HEK293 (cell line): ENCODE measurements at regions not wholly inside any gene's neighbourhood (a gene's known extent, or its start where the extent isn't known, plus 50 kb on each side); places are given as distances from the start of the nearest gene placed in this dataset.

Source experiments
- CTCF ChIA-PET: fragments of 350-600 bp; formaldehyde crosslinking; extraction: SDS; loops from one replicate; lab custom pipeline; 2021; ENCODE audit warnings: antibody characterized with exemption; lab: Yijun Ruan, JAX
- POLR2A ChIA-PET: fragments of 300-600 bp; formaldehyde crosslinking; extraction: SDS; loops from one replicate; lab custom pipeline; 2020; ENCODE audit warnings: antibody characterized with exemption, inconsistent platforms; lab: Yijun Ruan, JAX
- H3K27ac ChIP-seq: fragments of 200-500 bp; sonication (Bioruptor generic); 2 replicates; pipeline ENCODE4 v1.5.1; 2014; ENCODE audit warnings: low read depth, low read length, control low read depth, inconsistent platforms; ENCODE audit errors: extremely low read depth
- H3K36me3 ChIP-seq, 2 experiments: fragments of 200-500 bp in 1 of 2; sonication (Bioruptor generic) in 1 of 2; 1 replicate in 1 of 2; 2 replicates in 1 of 2; pipeline ENCODE4 v1.5.1; 2014 to 2017; ENCODE audit warnings: inconsistent platforms in 2 of 2, low read length in 2 of 2; ENCODE audit not compliant: control insufficient read depth in 2 of 2, insufficient read depth in 1 of 2
- H3K4me1 ChIP-seq: fragments of 200-500 bp; sonication (Bioruptor generic); 2 replicates; pipeline ENCODE4 v1.5.1; 2014; ENCODE audit warnings: mild to moderate bottlenecking, low read length, inconsistent platforms; ENCODE audit not compliant: control insufficient read depth, insufficient read depth
- H3K4me3 ChIP-seq: 2 replicates; pipeline ENCODE4 v1.5.1; 2011; ENCODE audit warnings: low read depth, mild to moderate bottlenecking, control low read depth, low read length, moderate library complexity
- H3K9me3 ChIP-seq: fragments of 200-500 bp; sonication (Bioruptor generic); 2 replicates; pipeline ENCODE4 v1.5.1; 2014; ENCODE audit warnings: low read depth, low read length, inconsistent platforms; ENCODE audit not compliant: control insufficient read depth, insufficient read depth
- HOXA7 ChIP-seq: sonication (generic); formaldehyde crosslinking; IDR thresholded peaks from 2 replicates; pipeline ENCODE4 v1.8.1; 2022; ENCODE audit warnings: missing genetic modification reagents, borderline replicate concordance
- IKZF3 ChIP-seq: fragments of 450-650 bp; IDR thresholded peaks from 2 replicates; pipeline ENCODE4 v1.5.0; 2018; ENCODE audit warnings: missing biosample characterization, mild to moderate bottlenecking, missing genetic modification characterization, moderate library complexity
- MEIS1 ChIP-seq: sonication (generic); formaldehyde crosslinking; IDR thresholded peaks from 2 replicates; pipeline ENCODE4 v1.8.1; 2022; ENCODE audit warnings: missing genetic modification reagents, mild to moderate bottlenecking, borderline replicate concordance
- OVOL3 ChIP-seq: fragments of 450-650 bp; formaldehyde crosslinking; IDR thresholded peaks from 2 replicates; pipeline ENCODE4 v1.5.1; 2016; ENCODE audit warnings: missing biosample characterization, missing genetic modification characterization
- PRDM4 ChIP-seq: fragments of 450-650 bp; formaldehyde crosslinking; IDR thresholded peaks from 2 replicates; pipeline ENCODE4 v1.5.1; 2017; ENCODE audit warnings: missing biosample characterization, missing genetic modification characterization
- SALL2 ChIP-seq: fragments of 450-650 bp; formaldehyde crosslinking; IDR thresholded peaks from 2 replicates; pipeline ENCODE4 v1.5.0; 2017; ENCODE audit warnings: missing biosample characterization, mild to moderate bottlenecking, missing genetic modification characterization, borderline replicate concordance
- TRIM28 ChIP-seq: IDR thresholded peaks from 2 replicates; pipeline ENCODE4 v1.6.1; 2011; ENCODE audit warnings: low read length, control low read depth, borderline replicate concordance
- ZBTB20 ChIP-seq: fragments of 450-650 bp; formaldehyde crosslinking; IDR thresholded peaks from 2 replicates; pipeline ENCODE4 v1.5.1; 2016; ENCODE audit warnings: missing biosample characterization, missing genetic modification characterization
- ZNF174 ChIP-seq: fragments of 450-650 bp; formaldehyde crosslinking; IDR thresholded peaks from 2 replicates; pipeline ENCODE4 v1.5.0; 2017; ENCODE audit warnings: missing biosample characterization, mild to moderate bottlenecking, missing genetic modification characterization
- ZNF324 ChIP-seq: fragments of 450-650 bp; formaldehyde crosslinking; IDR thresholded peaks from 2 replicates; pipeline ENCODE4 v1.5.1; 2016; ENCODE audit warnings: missing biosample characterization, missing genetic modification characterization
- ZNF362 ChIP-seq: fragments of 450-650 bp; formaldehyde crosslinking; IDR thresholded peaks from 2 replicates; pipeline ENCODE4 v1.5.1; 2016; ENCODE audit warnings: missing biosample characterization, missing genetic modification characterization
- ZNF416 ChIP-seq: fragments of 450-650 bp; formaldehyde crosslinking; IDR thresholded peaks from 2 replicates; pipeline ENCODE4 v1.5.1; 2016; ENCODE audit warnings: missing biosample characterization, missing genetic modification characterization
- ZNF473 ChIP-seq: fragments of 450-650 bp; formaldehyde crosslinking; IDR thresholded peaks from 2 replicates; pipeline ENCODE4 v1.5.1; 2017; ENCODE audit warnings: missing biosample characterization, missing genetic modification characterization
- ZNF521 ChIP-seq: fragments of 450-650 bp; formaldehyde crosslinking; IDR thresholded peaks from 2 replicates; pipeline ENCODE4 v1.5.1; 2017; ENCODE audit warnings: missing biosample characterization, mild to moderate bottlenecking, missing genetic modification characterization
- ZNF529 ChIP-seq: fragments of 450-650 bp; formaldehyde crosslinking; IDR thresholded peaks from 2 replicates; pipeline ENCODE4 v1.5.1; 2017; ENCODE audit warnings: missing genetic modification characterization, missing biosample characterization; ENCODE audit not compliant: insufficient replicate concordance
- ZNF664 ChIP-seq: fragments of 450-650 bp; formaldehyde crosslinking; IDR thresholded peaks from 2 replicates; pipeline ENCODE4 v1.5.1; 2016; ENCODE audit warnings: missing biosample characterization, missing genetic modification characterization
- ZNF701 ChIP-seq: fragments of 450-650 bp; formaldehyde crosslinking; IDR thresholded peaks from 2 replicates; pipeline ENCODE4 v1.5.1; 2016; ENCODE audit warnings: missing biosample characterization, missing genetic modification characterization
- ZNF707 ChIP-seq: fragments of 450-650 bp; formaldehyde crosslinking; IDR thresholded peaks from 2 replicates; pipeline ENCODE4 v1.5.1; 2016; ENCODE audit warnings: missing biosample characterization, missing genetic modification characterization
- ZSCAN4 ChIP-seq: fragments of 450-650 bp; formaldehyde crosslinking; IDR thresholded peaks from 2 replicates; pipeline ENCODE4 v1.5.1; 2017; ENCODE audit warnings: missing biosample characterization, missing genetic modification characterization
- TF ChIP-seq, protein P1 (sequence below): fragments of 450-650 bp; formaldehyde crosslinking; IDR thresholded peaks from 2 replicates; pipeline ENCODE4; 2016; ENCODE audit warnings: missing biosample characterization, missing genetic modification characterization
- TF ChIP-seq, protein P2 (sequence below): fragments of 450-650 bp; formaldehyde crosslinking; IDR thresholded peaks from 2 replicates; pipeline ENCODE4 v1.5.1; 2016; ENCODE audit warnings: missing biosample characterization, missing genetic modification characterization, borderline replicate concordance
- TF ChIP-seq, protein P3 (sequence below): fragments of 450-650 bp; formaldehyde crosslinking; IDR thresholded peaks from 2 replicates; pipeline ENCODE4 v1.5.1; 2016; ENCODE audit warnings: missing biosample characterization, missing genetic modification characterization

- H3K27ac ChIP-seq: no peak overlapping the region
- H3K36me3 ChIP-seq: no peaks in the 10 kb centered on the region
- POLR2A ChIA-PET: no interaction called here
- no peak overlapping the region for H3K4me3 ChIP-seq
- H3K9me3 ChIP-seq: no peaks in the 10 kb centered on the region
- no peaks in the 10 kb centered on the region for H3K4me1 ChIP-seq
- CTCF ChIA-PET: no interaction called here
- TF ChIP-seq ZNF521 (tag by site-specific recombination) (no peak), PRDM4 (tag by site-specific recombination) (no peak), HOXA7 (no peak)
- TF ChIP-seq, protein P1, sequence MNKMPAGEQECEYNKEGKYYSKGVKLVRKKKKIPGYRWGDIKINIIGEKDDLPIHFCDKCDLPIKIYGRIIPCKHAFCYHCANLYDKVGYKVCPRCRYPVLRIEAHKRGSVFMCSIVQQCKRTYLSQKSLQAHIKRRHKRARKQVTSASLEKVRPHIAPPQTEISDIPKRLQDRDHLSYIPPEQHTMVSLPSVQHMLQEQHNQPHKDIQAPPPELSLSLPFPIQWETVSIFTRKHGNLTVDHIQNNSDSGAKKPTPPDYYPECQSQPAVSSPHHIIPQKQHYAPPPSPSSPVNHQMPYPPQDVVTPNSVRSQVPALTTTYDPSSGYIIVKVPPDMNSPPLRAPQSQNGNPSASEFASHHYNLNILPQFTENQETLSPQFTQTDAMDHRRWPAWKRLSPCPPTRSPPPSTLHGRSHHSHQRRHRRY: no peak
Measured at GRCh38 chr5:44661851-44662250, 146.9 kb upstream of the MRPS30 start.

DNA sequence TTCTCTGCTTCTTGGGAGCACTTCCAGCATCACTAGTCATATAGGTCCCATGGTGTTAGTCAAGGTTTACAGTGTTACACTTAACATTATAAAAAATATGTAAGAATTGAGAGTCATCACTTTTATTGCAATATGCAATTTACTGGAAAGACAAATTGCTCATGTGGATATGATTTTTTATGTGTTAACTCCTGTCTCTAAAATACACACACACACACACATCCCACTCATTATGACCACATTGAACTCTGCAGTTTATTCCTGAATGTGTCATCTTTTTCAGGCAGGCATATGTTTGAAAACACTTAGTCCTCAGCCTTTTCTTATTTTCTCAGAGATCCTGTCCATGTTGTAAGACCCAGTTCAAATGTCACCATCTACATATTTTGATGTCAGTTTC, 148.5 kb upstream of the MRPS30 start:
- H3K4me1 ChIP-seq: no peaks in the 10 kb centered on the region
- H3K4me3 ChIP-seq: no peak overlapping the region
- H3K27ac ChIP-seq: no peak overlapping the region
- no peaks in the 10 kb centered on the region for H3K36me3 ChIP-seq
- CTCF ChIA-PET: no interaction called here
- POLR2A ChIA-PET: no interaction called here
- TF ChIP-seq, protein P2, sequence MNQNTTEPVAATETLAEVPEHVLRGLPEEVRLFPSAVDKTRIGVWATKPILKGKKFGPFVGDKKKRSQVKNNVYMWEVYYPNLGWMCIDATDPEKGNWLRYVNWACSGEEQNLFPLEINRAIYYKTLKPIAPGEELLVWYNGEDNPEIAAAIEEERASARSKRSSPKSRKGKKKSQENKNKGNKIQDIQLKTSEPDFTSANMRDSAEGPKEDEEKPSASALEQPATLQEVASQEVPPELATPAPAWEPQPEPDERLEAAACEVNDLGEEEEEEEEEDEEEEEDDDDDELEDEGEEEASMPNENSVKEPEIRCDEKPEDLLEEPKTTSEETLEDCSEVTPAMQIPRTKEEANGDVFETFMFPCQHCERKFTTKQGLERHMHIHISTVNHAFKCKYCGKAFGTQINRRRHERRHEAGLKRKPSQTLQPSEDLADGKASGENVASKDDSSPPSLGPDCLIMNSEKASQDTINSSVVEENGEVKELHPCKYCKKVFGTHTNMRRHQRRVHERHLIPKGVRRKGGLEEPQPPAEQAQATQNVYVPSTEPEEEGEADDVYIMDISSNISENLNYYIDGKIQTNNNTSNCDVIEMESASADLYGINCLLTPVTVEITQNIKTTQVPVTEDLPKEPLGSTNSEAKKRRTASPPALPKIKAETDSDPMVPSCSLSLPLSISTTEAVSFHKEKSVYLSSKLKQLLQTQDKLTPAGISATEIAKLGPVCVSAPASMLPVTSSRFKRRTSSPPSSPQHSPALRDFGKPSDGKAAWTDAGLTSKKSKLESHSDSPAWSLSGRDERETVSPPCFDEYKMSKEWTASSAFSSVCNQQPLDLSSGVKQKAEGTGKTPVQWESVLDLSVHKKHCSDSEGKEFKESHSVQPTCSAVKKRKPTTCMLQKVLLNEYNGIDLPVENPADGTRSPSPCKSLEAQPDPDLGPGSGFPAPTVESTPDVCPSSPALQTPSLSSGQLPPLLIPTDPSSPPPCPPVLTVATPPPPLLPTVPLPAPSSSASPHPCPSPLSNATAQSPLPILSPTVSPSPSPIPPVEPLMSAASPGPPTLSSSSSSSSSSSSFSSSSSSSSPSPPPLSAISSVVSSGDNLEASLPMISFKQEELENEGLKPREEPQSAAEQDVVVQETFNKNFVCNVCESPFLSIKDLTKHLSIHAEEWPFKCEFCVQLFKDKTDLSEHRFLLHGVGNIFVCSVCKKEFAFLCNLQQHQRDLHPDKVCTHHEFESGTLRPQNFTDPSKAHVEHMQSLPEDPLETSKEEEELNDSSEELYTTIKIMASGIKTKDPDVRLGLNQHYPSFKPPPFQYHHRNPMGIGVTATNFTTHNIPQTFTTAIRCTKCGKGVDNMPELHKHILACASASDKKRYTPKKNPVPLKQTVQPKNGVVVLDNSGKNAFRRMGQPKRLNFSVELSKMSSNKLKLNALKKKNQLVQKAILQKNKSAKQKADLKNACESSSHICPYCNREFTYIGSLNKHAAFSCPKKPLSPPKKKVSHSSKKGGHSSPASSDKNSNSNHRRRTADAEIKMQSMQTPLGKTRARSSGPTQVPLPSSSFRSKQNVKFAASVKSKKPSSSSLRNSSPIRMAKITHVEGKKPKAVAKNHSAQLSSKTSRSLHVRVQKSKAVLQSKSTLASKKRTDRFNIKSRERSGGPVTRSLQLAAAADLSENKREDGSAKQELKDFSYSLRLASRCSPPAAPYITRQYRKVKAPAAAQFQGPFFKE (tag by site-specific recombination): no peak
- TF ChIP-seq ZNF701 (tag by site-specific recombination) (no peak), ZSCAN4 (tag by site-specific recombination) (no peak), ZNF473 (tag by site-specific recombination) (no peak), TRIM28 (no peak), ZNF529 (tag by site-specific recombination) (no peak), ZNF324 (tag by site-specific recombination) (no peak), ZNF174 (tag by site-specific recombination) (no peak), IKZF3 (tag by site-specific recombination) (no peak), OVOL3 (tag by site-specific recombination) (no peak), ZNF362 (no peak), MEIS1 (CRISPR knock-in tag) (no peak), ZNF416 (tag by site-specific recombination) (no peak), SALL2 (no peak), ZNF664 (tag by site-specific recombination) (no peak), ZBTB20 (tag by site-specific recombination) (no peak), ZNF707 (no peak)
- TF ChIP-seq, protein P3, sequence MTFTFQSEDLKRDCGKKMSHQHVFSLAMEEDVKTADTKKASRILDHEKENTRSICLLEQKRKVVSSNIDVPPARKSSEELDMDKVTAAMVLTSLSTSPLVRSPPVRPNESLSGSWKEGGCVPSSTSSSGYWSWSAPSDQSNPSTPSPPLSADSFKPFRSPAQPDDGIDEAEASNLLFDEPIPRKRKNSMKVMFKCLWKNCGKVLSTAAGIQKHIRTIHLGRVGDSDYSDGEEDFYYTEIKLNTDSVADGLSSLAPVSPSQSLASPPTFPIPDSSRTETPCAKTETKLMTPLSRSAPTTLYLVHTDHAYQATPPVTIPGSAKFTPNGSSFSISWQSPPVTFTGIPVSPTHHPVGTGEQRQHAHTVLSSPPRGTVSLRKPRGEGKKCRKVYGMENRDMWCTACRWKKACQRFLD: no peak
- no peaks in the 10 kb centered on the region for H3K9me3 ChIP-seq
